NB4 (cell line): ENCODE measurements at regions not wholly inside any gene's neighbourhood (a gene's known extent, or its start where the extent isn't known, plus 50 kb on each side); places are given as distances from the start of the nearest gene placed in this dataset.

Source experiments
- DNase-seq: peaks from one replicate; pipeline ENCODE4 v3.0.0; 2010; ENCODE audit warnings: low read depth
- H3K4me3 ChIP-seq: one replicate; pipeline ENCODE4 v1.5.1; 2011; ENCODE audit warnings: mild to moderate bottlenecking, low read depth, low read length, moderate library complexity
- CTCF ChIP-seq: IDR thresholded peaks from one replicate; pipeline ENCODE4 v1.5.1; 2012; ENCODE audit warnings: low read depth, low read length
- MAX ChIP-seq: IDR thresholded peaks from 2 replicates; pipeline ENCODE4 v1.6.1; 2011; ENCODE audit warnings: low read depth, low read length
- MYC ChIP-seq: IDR thresholded peaks from 2 replicates; pipeline ENCODE4 v1.6.1; 2011; ENCODE audit warnings: low read depth, low read length
- POLR2A ChIP-seq: IDR thresholded peaks from 2 replicates; pipeline ENCODE4 v1.6.1; 2011; ENCODE audit warnings: mild to moderate bottlenecking; ENCODE audit not compliant: insufficient read length; ENCODE audit errors: extremely low read depth

GRCh38 chr13:89845874-89846273, 1501.6 kb upstream of the MIR17HG start:
- no peak for TF ChIP-seq CTCF
- no peak for TF ChIP-seq MAX
- no peak for TF ChIP-seq MYC
- no peak for TF ChIP-seq POLR2A
- no peak overlapping the region for H3K4me3 ChIP-seq
- no peak for DNase-seq

GRCh38 chr13:89846926-89847585, 1500.4 kb upstream of the MIR17HG start:
- no peak overlapping the region for H3K4me3 ChIP-seq
- no peak for TF ChIP-seq MYC
- no peak for TF ChIP-seq CTCF
- TF ChIP-seq MAX, result no peak
- no peak for TF ChIP-seq POLR2A
- no peak for DNase-seq

- DNase-seq, result no peak
- no peak overlapping the region for H3K4me3 ChIP-seq
- TF ChIP-seq MYC (no peak), CTCF (no peak), POLR2A (no peak), MAX (no peak)
Observed at GRCh38 chr13:89852570-89852969, 1494.9 kb upstream of the MIR17HG start.

GRCh38 chr13:89856512-89856911, 1491.0 kb upstream of the MIR17HG start:
- no peak for TF ChIP-seq MAX
- no peak for TF ChIP-seq MYC
- no peak for TF ChIP-seq CTCF
- no peak for TF ChIP-seq POLR2A
- H3K4me3 ChIP-seq, result no peak overlapping the region
- no peak for DNase-seq

GRCh38 chr13:89857502-89857901, 1490.0 kb upstream of the MIR17HG start:
- no peak for DNase-seq
- no peak overlapping the region for H3K4me3 ChIP-seq
- TF ChIP-seq MAX, result no peak
- no peak for TF ChIP-seq CTCF
- no peak for TF ChIP-seq MYC
